Lung (tissue), 11 donors: ENCODE measurements at regions not wholly inside any gene's neighbourhood (a gene's known extent, or its start where the extent isn't known, plus 50 kb on each side); places are given as distances from the start of the nearest gene placed in this dataset.

Experiments
- ATAC-seq: fragments of 200-7000 bp; cut with Tn5 transposase; one replicate; pipeline ENCODE4 v1.9.1; 2020; ENCODE audit warnings: moderate number of reproducible peaks; ENCODE audit not compliant: insufficient read depth, low FRiP score
- DNase-seq, 3 donors: peaks; one replicate each; pipeline ENCODE4 v3.0.0-alpha.2; 2013 to 2017
- H3K27ac ChIP-seq, 2 donors: one replicate each; pipeline ENCODE4 v1.5.1; 2013; ENCODE audit warnings: mild to moderate bottlenecking in 2 of 2, moderate library complexity in 2 of 2, control low read depth in 1 of 2, inconsistent platforms in 1 of 2, low read depth in 1 of 2, low read length in 1 of 2
- H3K27me3 ChIP-seq, 3 donors: one replicate each; pipeline ENCODE4 v1.5.1; 2013; ENCODE audit warnings: low read length in 2 of 3; ENCODE audit not compliant: control insufficient read depth in 3 of 3, insufficient read depth in 3 of 3
- H3K36me3 ChIP-seq, 4 donors: one replicate each; pipeline ENCODE4 v1.5.1; 2013; ENCODE audit warnings: low read length in 4 of 4, mild to moderate bottlenecking in 1 of 4, moderate library complexity in 1 of 4; ENCODE audit not compliant: control insufficient read depth in 4 of 4, insufficient read depth in 4 of 4
- H3K4me1 ChIP-seq, 5 donors: one replicate each; pipeline ENCODE4 v1.5.1; 2013; ENCODE audit warnings: low read length in 5 of 5, mild to moderate bottlenecking in 2 of 5, moderate library complexity in 1 of 5; ENCODE audit not compliant: control insufficient read depth in 5 of 5, insufficient read depth in 5 of 5
- H3K4me3 ChIP-seq: one replicate; pipeline ENCODE4 v1.5.1; 2013; ENCODE audit warnings: mild to moderate bottlenecking, control low read depth, moderate library complexity
- H3K9ac ChIP-seq, 2 donors: one replicate each; pipeline ENCODE4 v1.5.1; 2013; ENCODE audit warnings: low read length in 2 of 2, control low read depth in 1 of 2; ENCODE audit not compliant: insufficient read depth in 1 of 2
- H3K9me3 ChIP-seq, 4 donors: one replicate each; pipeline ENCODE4 v1.5.1; 2013; ENCODE audit warnings: low read length in 3 of 4, mild to moderate bottlenecking in 1 of 4, moderate library complexity in 1 of 4; ENCODE audit not compliant: control insufficient read depth in 4 of 4, insufficient read depth in 3 of 4
- WGBS, 2 donors: extraction: QIAGEN DNeasy Blood & Tissue Kit; methylation state at CpG; one replicate each; pipeline ENCODE4 v1.1.7; 2013; 5-methylcytosine and 5-hydroxymethylcytosine counted together
- TF ChIP-seq, protein P1 (sequence below): IDR thresholded peaks from 2 replicates; pipeline ENCODE4 v1.5.1; 2012; ENCODE audit warnings: mild to moderate bottlenecking; ENCODE audit errors: control extremely low read depth, extremely low read depth
- donor health status: control.
- donor health status: control.
- donor health status: Bipolar disorder and iron deficiency.
- donor health status: healthy.
- donor health status: DM: yes; HTN: yes; CAD: no.

DNA sequence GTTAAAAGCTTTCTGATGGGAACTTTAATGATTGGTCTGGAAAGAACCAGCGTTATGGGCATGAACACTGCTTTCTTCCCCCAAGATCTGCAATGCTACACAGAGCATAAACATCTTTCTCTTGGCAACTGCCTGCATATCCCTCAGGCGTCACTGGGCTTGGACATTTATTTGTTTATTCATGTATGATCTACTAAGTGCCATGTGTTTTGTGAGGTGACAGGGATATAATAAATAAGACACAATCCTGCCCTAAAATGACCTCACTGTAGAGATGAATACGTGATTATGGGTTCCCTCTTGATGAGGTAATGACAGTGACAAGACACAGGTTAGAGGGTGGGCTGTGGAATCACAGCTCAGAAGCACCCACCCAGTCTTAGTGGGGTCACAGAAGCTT lies 485.3 kb downstream of the PDCD6IP start:
- Histone ChIP-seq H3K4me1 (peaks cover 0 to 38% (median 17%) of the 10 kb centered on the region in 5 donors), H3K4me3 (no peak overlapping the region), H3K9me3 (no peaks in the 10 kb centered on the region), H3K9ac (no peak overlapping the region), H3K27ac (no peak overlapping the region), H3K27me3 (no peaks in the 10 kb centered on the region), H3K36me3 (no peaks in the 10 kb centered on the region)
- TF ChIP-seq, protein P1, sequence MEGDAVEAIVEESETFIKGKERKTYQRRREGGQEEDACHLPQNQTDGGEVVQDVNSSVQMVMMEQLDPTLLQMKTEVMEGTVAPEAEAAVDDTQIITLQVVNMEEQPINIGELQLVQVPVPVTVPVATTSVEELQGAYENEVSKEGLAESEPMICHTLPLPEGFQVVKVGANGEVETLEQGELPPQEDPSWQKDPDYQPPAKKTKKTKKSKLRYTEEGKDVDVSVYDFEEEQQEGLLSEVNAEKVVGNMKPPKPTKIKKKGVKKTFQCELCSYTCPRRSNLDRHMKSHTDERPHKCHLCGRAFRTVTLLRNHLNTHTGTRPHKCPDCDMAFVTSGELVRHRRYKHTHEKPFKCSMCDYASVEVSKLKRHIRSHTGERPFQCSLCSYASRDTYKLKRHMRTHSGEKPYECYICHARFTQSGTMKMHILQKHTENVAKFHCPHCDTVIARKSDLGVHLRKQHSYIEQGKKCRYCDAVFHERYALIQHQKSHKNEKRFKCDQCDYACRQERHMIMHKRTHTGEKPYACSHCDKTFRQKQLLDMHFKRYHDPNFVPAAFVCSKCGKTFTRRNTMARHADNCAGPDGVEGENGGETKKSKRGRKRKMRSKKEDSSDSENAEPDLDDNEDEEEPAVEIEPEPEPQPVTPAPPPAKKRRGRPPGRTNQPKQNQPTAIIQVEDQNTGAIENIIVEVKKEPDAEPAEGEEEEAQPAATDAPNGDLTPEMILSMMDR: no peak
- 52 to 69% methylated on average over 3 of the region's 3 CpGs for WGBS, 2 donors
- no peak for ATAC-seq
- DNase-seq: peak; percentile 76 to 95 (median 94)

DNA sequence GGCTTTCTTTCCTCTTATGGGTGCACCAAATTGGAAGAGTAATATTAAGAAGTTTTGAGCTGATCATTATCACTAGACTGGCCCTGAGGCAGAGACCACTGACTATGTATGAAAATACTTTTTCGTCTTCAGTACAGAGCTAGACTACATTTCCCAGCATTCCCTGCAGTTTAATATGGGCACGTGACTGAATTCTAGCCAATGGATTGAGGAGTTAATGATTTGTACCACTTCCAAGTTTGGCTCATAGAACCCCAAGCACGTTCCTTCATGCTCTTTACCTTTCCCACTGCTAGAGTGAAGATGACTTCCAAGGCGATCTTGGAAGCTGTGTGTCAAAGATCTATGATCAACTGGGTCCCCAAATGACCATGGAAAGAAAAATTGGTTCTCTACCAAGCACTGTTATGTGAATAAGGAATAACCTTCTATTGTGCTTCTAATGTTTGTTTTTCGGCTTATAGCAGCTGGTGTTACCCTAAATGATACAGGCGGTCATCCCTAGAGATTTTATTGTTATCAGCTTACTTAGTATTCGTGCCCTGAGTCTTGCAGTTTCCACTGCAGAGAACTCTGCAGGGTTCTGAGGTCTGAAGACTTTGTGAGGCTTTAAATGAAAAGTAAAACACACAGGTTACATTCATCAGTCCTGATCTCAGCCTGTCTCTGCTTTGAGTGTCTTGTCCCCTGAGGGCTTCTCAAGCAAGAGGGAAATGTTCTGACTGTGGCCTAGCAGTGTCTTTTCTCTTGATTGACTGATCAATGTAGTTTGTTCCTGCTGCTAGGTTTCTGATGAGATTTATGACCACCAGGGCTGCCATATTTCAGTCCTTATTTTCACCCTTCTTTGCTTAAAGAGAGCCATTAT lies 486.8 kb downstream of the PDCD6IP start:
- H3K27me3 ChIP-seq: no peaks in the 10 kb centered on the region
- H3K4me1 ChIP-seq: peaks cover 0 to 38% (median 17%) of the 10 kb centered on the region in 5 donors
- ATAC-seq (no peak), DNase-seq (peak; percentile 13 to 64 (median 57))
- no peaks in the 10 kb centered on the region for H3K36me3 ChIP-seq
- H3K9ac ChIP-seq: no peak overlapping the region
- H3K27ac ChIP-seq: no peak overlapping the region
- H3K4me3 ChIP-seq: no peak overlapping the region
- TF ChIP-seq, protein P1: no peak
- WGBS, 2 donors: 89 to 90% methylated on average over 7 of the region's 7 CpGs
- H3K9me3 ChIP-seq: no peaks in the 10 kb centered on the region

DNA sequence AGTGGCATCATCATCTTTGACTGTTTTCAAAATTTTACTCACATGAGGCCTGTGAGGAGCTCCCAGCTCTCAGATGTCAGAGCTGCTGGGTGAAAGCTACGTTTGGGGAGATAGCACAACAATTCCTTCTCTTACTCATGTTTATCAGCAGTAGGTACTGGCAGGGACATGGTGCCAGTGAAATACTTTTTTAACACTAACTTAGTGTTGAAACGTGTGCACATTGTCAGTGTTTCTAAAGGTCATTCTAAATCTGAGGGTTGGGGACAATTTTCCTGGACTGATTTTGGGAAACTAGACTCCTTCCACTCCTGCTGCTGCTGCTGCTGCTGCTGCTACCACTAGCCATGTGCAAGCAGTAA lies 487.4 kb downstream of the PDCD6IP start:
- no peak for DNase-seq
- H3K27ac ChIP-seq: no peak overlapping the region

More for the DNA sequence above, 487.4 kb downstream of the PDCD6IP start:
- Histone ChIP-seq H3K4me3 (no peak overlapping the region), H3K4me1 (peaks cover 0 to 38% (median 17%) of the 10 kb centered on the region in 5 donors), H3K27me3 (no peaks in the 10 kb centered on the region), H3K9me3 (no peaks in the 10 kb centered on the region), H3K9ac (no peak overlapping the region), H3K36me3 (no peaks in the 10 kb centered on the region)
- 66 to 70% methylated on average over 2 of the region's 2 CpGs for WGBS, 2 donors
- ATAC-seq: no peak
- TF ChIP-seq, protein P1: no peak
